ENCODE measurements at regions not wholly inside any gene's neighbourhood (a gene's known extent, or its start where the extent isn't known, plus 50 kb on each side); places are given as distances from the start of the nearest gene placed in this dataset.

DNA sequence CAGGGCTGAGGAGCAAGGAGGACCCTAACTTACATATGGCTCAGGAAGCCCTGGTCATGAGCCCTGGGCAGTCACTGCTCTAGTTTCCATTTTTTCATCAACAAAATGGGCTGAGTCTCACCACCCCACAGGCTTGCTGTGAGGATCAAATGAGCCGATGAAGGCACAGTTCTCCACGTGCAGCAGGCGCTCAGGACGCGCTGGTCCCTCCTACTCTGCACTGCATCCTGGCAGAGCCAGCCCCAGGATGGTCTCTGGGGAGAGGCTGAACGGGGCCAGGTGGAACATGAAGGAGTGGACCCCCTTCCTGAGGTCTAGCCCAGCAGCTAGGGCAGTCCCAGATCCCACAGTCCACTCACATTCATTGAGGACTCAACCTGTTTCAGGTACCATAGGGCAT lies 349.3 kb downstream of the PTPRU start:
- Histone ChIP-seq H3K27ac (no peak overlapping the region), H3K27me3 (peaks cover 0 to 14% of the 10 kb centered on the region in 2 donors)
- TF ChIP-seq POLR2AphosphoS5 (IDR thresholded peaks at IDR 0.05) (no peak), POLR2A (IDR thresholded peaks at IDR 0.05) (no peak)
- TF ChIP-seq, protein P1, sequence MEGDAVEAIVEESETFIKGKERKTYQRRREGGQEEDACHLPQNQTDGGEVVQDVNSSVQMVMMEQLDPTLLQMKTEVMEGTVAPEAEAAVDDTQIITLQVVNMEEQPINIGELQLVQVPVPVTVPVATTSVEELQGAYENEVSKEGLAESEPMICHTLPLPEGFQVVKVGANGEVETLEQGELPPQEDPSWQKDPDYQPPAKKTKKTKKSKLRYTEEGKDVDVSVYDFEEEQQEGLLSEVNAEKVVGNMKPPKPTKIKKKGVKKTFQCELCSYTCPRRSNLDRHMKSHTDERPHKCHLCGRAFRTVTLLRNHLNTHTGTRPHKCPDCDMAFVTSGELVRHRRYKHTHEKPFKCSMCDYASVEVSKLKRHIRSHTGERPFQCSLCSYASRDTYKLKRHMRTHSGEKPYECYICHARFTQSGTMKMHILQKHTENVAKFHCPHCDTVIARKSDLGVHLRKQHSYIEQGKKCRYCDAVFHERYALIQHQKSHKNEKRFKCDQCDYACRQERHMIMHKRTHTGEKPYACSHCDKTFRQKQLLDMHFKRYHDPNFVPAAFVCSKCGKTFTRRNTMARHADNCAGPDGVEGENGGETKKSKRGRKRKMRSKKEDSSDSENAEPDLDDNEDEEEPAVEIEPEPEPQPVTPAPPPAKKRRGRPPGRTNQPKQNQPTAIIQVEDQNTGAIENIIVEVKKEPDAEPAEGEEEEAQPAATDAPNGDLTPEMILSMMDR (IDR thresholded peaks at IDR 0.05), result no peak

GRCh38 chr1:29585201-29585600 lies 348.9 kb downstream of the PTPRU start:
- Histone ChIP-seq H3K27ac (no peak overlapping the region), H3K4me1 (no peaks in the 10 kb centered on the region), H3K4me3 (no peak overlapping the region), H3K9me3 (no peaks in the 10 kb centered on the region), H3K36me3 (no peaks in the 10 kb centered on the region), H3K27me3 (peaks cover 0 to 14% of the 10 kb centered on the region in 2 donors)
- no peak for TF ChIP-seq POLR2AphosphoS5 (IDR thresholded peaks at IDR 0.05)
- intact Hi-C loops (cut with DNase I; ENCODE audit: low total_unique reads), result no loop called here
- DNase-seq (ENCODE audit: low spot score in 2 of 2), result no peak

More for the DNA sequence above, 349.3 kb downstream of the PTPRU start:
- DNase-seq (ENCODE audit: low spot score in 2 of 2), result no peak
- H3K9me3 ChIP-seq, result no peaks in the 10 kb centered on the region
- no peak overlapping the region for H3K4me3 ChIP-seq
- H3K36me3 ChIP-seq, result no peaks in the 10 kb centered on the region
- intact Hi-C loops (cut with DNase I; ENCODE audit: low total_unique reads), result no loop called here
- no peaks in the 10 kb centered on the region for H3K4me1 ChIP-seq

GRCh38 chr1:29584776-29585175 lies 348.5 kb downstream of the PTPRU start:
- Histone ChIP-seq H3K4me3 (no peak overlapping the region), H3K4me1 (no peaks in the 10 kb centered on the region), H3K27ac (no peak overlapping the region), H3K9me3 (no peaks in the 10 kb centered on the region), H3K27me3 (peaks cover 0 to 14% of the 10 kb centered on the region in 2 donors), H3K36me3 (no peaks in the 10 kb centered on the region)
- TF ChIP-seq, protein P1 (IDR thresholded peaks at IDR 0.05), result no peak
- TF ChIP-seq POLR2AphosphoS5 (IDR thresholded peaks at IDR 0.05) (no peak), POLR2A (IDR thresholded peaks at IDR 0.05) (no peak)
- no peak for DNase-seq (ENCODE audit: low spot score in 2 of 2)
- intact Hi-C loops (cut with DNase I; ENCODE audit: low total_unique reads), result no loop called here

DNA sequence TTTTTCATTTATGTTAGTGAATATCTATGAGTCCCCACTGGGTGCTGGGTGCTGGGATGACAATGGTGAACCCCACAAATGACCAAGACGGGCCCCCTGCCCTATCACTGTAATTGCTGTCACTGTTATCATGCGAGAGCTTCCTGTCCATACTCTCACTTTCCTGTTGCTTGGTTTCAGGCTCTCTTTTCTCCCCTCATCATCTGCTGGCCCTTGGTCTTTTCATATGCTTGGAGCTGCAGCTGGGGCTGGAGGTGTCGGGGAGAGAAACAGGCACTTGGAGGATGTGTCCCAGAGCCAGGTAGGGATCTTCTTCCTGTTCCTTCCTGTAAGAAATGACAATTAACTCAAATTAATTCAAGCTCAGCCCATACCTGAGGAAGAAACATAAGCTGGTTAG lies 348.0 kb downstream of the PTPRU start:
- no peak for DNase-seq (ENCODE audit: low spot score in 2 of 2)

DNA sequence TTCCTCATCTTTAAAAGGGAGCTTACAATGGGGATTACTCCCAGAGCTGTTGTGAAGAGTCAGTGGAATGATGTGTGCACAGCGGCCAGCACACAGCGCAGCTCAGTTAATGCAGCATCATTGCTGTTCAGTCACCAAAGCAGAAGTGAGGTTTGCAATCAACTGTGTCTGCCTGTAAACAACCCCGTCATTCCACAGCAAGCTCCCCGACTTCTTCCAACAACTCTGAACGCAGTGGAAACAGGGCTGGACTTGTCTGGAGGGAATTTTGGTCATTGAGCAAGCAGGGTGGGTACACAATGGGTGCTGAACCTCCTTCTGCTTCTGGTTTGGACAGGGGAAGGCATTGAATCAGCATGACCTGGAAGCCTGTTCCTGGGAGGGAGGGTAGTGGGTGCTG lies 347.4 kb downstream of the PTPRU start:
- no peak overlapping the region for H3K4me3 ChIP-seq
- no peak overlapping the region for H3K27ac ChIP-seq
- DNase-seq (ENCODE audit: low spot score in 2 of 2), result no peak
- no peaks in the 10 kb centered on the region for H3K9me3 ChIP-seq
- no peaks in the 10 kb centered on the region for H3K36me3 ChIP-seq
- no peaks in the 10 kb centered on the region for H3K4me1 ChIP-seq
- TF ChIP-seq POLR2A (IDR thresholded peaks at IDR 0.05) (no peak), POLR2AphosphoS5 (IDR thresholded peaks at IDR 0.05) (no peak)
- TF ChIP-seq, protein P1 (IDR thresholded peaks at IDR 0.05), result no peak
- intact Hi-C loops (cut with DNase I; ENCODE audit: low total_unique reads), result no loop called here
- peaks cover 0 to 14% of the 10 kb centered on the region in 2 donors for H3K27me3 ChIP-seq

More for the DNA sequence above, 348.0 kb downstream of the PTPRU start:
- Histone ChIP-seq H3K4me3 (no peak overlapping the region), H3K9me3 (no peaks in the 10 kb centered on the region), H3K36me3 (no peaks in the 10 kb centered on the region), H3K27me3 (peaks cover 0 to 14% of the 10 kb centered on the region in 2 donors), H3K27ac (no peak overlapping the region), H3K4me1 (no peaks in the 10 kb centered on the region)
- TF ChIP-seq, protein P1 (IDR thresholded peaks at IDR 0.05), result no peak
- TF ChIP-seq POLR2AphosphoS5 (IDR thresholded peaks at IDR 0.05), result no peak
- no peak for TF ChIP-seq POLR2A (IDR thresholded peaks at IDR 0.05)
- intact Hi-C loops (cut with DNase I; ENCODE audit: low total_unique reads), result no loop called here

DNA sequence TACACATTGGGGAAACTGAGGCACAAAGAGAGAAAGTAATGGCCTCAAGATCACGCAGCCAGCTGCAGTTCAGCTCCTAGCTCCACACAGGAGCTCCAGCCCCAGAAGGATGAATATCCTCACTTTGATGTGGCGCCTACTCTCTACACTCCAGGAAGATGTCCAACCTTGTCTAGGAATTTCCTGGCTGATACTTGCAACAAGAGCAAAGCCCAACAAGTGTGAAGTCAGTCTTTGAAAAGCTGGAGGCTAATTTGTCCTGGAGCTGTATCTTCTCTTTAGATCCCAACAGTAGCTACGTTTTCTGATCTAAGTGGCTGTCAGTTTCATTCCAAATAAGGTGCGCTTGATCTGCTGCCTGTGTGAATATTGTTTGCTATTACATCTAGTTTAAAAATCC lies 344.9 kb downstream of the PTPRU start:
- H3K27me3 ChIP-seq, result peaks cover 0 to 26% of the 10 kb centered on the region in 2 donors
- no peaks in the 10 kb centered on the region for H3K9me3 ChIP-seq
- H3K36me3 ChIP-seq, result no peaks in the 10 kb centered on the region
- TF ChIP-seq, protein P1 (IDR thresholded peaks at IDR 0.05), result no peak
- no peak for TF ChIP-seq POLR2A (IDR thresholded peaks at IDR 0.05)
- no peak for TF ChIP-seq POLR2AphosphoS5 (IDR thresholded peaks at IDR 0.05)
- no peak overlapping the region for H3K4me3 ChIP-seq
- DNase-seq (ENCODE audit: low spot score in 2 of 2), result no peak
- H3K4me1 ChIP-seq, result no peaks in the 10 kb centered on the region
- intact Hi-C loops (cut with DNase I; ENCODE audit: low total_unique reads), result no loop called here
- H3K27ac ChIP-seq, result no peak overlapping the region
